GM18517 (cell line): ENCODE measurements at regions not wholly inside any gene's neighbourhood (a gene's known extent, or its start where the extent isn't known, plus 50 kb on each side); places are given as distances from the start of the nearest gene placed in this dataset.
A peak's percentile ranks its signal among the peaks of the same experiment; 100 is the strongest.
"Not testable (repeated sequence)": the region's sequence is repeated elsewhere in the genome, so short reads cannot be mapped to it uniquely, and the experiment has no call there.

Experiments
- ATAC-seq: cut with Tn5 transposase; IDR thresholded peaks from one replicate; pipeline ENCODE4 v1.9.1; 2021; ENCODE audit warnings: mild to moderate bottlenecking, moderate library complexity; ENCODE audit not compliant: unreplicated experiment

DNA sequence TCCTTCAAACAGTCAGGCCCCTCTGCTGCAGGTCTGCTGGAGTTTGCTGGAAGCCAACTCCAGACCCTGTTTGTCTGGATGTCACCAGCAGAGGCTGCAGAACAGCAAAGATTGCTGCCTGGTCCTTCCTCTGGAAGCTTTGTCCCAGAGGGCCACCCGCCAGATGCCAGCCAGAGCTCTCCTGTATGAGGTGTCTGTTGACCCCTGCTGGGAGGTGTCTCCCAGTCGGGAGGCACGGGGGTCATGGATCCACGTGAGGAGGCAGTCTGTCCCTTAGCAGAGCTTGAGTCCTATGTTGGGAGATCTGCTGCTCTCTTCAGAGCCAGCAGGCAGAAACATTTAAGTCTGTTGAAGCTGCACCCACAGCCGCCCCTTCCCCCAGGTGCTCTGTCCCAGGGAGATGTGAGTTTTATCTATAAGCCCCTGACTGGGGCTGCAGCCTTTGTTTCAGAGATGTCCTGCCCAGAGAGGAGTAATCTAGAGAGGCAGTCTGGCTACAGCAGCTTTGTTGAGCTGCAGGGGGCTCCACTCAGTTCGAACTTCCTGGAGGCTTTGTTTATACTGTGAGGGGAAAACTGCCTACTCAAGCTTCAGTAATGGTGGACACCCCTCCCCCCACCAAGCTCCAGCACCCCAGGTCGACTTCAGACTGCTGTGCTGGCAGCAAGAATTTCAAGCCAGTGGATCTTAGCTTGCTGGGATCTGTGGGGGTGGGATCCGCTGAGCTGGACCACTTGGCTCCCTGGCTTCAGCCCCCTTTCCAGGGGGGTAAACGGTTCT is 72.1 kb downstream of the OGFRL1 start:
- ATAC-seq: not testable (repeated sequence)

DNA sequence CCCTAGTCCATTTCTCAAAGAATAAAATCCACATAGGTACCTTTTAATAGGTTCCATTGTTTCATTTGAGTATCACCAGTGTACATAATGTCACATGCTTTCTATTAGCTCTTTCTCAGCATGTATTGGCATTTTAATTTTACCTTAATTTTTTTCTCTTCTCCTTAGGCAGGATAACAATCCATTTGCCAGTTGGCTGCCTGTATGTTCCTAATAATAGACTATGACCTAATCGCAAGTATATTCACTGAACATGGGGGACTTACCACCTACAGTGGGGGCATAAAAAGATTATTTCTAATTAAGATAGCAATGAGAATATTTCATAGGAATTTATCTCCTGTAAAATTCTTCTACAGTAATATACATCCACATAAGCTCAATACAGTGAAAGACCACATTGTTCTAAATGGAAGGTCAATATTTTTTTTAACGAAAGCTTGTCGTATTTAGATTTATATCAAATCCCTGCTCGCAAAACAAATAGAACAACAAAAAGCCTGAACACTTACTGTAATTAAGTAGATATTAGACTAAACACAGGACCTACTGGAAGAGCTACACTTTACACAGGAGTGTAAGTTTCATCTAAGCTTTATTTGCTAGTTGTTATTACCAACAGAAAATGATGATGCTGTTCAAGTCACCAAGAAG is 76.4 kb downstream of the OGFRL1 start:
- ATAC-seq: no peak

DNA sequence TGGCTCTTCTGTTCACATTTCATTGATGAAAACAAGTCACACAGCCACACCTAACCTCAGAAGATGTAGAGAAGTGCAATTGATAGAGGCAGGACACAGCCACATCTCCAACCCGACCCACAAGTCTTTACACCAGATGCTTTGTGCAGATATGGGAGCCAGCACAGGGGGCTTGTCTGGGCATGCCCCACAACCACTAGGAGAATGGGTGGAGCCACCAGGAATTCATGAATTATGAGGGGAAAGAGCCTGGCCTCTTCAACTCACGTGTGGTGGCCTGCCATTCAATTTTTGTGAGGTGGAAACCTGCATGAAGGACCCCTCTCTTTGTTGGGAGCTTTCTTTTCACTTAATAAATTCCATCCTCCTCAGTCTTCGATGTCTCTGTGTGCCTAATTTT is 79.1 kb downstream of the OGFRL1 start:
- no peak for ATAC-seq

DNA sequence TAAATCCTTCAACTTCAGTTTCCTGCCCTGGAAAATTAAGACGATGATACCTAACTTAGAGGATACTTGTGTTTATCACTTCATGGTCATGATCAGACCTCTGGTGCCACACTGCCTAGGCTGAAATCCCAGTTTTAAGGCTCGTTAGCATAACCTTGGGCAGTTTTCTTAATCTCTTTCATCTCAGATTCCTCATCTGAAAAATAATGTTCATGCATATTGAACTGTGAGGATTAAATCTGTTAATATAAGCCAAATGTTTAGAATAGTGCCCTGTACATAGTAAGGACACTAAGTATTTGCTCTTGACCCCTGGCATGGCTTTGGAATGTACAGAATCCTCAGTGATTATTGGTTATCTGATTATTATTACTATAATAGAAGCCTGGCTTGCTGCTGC is 79.7 kb downstream of the OGFRL1 start:
- ATAC-seq: no peak

DNA sequence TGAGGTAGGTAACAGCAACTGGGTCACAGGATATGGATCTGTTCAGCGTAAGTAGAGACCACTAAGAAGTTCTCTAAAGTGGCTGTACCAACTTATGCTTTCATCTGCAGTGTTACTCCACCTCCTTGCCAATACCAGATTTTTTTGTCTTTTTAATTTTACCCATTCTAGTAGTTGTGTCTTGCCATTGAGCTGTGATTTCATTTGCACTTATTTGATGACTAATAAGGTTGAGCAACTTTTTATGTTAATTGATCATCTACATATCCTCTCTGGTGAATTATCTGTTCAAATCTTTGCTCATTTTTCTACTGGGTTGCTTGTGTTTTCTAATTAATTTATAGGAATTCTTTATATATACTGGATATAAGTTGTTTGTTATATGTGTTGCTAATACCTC is 82.9 kb downstream of the OGFRL1 start:
- ATAC-seq: no peak

DNA sequence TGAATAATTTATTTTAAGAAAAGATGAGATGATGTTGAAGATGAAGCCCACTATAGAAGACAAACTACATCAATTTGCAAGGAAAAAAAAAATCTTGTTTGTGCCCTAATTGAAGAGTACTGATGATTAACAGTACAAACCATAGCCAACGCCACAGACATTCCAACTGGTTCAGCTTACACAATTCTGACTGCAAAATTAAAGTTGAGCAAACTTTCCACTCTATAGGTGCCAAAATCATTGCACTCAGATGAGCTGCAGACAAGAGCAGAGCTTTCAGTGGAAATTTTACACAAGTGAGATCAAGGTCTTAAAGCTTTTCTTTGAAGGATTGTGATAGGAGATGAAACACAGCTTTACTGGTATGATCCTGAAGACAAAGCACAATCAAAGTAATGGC is 85.3 kb downstream of the OGFRL1 start:
- ATAC-seq: no peak

DNA sequence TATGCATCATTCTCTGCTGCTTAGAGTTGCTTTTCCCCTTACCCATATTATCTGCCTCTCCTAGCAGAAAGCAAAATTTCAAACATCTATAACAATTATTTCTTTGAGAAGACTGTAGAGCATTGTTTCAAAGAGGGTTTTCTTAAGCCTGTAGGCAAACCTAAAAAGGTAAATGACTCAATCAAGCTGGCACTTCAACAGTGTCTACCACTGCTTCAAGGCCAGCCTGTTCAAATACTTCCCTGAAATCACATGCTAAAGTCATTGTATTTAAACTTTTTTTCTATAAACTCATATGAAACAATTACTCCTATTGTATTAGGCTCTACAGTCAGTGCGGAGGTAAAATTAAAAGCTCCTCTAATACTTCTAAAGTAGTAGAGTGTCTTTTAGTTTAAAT is 87.1 kb downstream of the OGFRL1 start:
- no peak for ATAC-seq

DNA sequence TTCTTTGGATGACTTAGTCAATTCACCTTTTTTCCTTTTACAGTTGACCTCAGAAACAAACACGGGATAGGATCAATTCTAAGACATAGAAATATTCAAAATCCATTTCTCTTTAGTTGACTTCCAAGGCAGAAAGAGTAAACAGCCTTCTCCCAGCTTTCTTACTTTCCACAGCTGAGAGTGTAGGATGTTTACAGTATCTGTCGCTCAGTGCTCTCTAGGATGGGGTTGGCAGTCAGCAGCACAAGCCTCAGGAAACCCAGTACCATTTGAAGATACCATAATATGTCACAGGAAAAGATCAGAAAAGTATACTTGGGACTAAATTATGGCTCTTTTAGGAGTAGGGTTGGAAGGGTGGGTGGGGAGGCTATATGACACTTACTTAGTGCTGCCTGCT is 88.2 kb downstream of the OGFRL1 start:
- no peak for ATAC-seq

DNA sequence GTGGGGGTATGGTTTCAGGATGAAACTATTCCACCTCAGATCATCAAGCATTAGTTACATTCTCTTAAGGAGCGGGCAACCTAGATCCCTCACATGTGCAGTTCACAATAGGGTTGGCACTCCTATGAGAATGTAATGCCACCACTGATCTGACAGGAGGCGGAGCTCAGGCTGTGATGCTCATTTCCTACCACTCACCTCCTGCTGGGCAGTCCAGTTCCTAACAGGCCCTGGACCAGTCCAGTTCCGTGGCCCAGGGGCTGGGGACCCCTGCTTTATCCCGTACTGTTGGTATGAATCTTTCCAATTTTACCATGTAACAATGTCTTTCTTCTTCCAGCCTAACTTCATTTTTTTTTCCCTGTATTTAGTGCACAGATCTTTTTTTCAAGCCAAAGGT is 94.9 kb downstream of the OGFRL1 start:
- no peak for ATAC-seq

DNA sequence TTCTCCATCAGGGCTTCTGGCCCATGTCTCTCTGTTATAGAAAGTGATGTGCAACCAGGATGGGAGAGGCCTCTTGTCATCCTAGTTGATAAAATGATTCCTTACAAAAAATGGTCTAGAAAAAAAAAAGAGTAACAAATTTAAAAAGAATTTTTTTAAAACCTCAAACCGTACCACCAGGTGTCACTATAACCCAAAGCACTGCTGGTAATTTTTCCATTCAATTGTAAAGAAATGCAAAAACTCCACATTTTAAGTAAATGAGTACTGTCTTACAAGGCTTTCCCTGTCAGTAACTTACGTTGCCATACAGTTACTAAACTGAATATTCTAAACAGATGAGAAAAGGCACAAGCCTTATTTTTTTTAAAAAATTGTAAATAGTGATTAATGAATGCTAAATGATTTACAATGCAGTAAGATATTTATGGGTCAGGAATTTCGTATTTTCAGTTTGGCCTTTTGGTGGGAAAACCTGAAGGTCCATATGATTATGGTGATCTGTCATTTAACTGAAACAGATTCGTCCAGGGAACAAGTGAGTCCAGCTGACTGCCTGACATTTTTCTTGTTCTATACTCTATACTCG is 95.4 kb downstream of the OGFRL1 start:
- ATAC-seq: no peak

DNA sequence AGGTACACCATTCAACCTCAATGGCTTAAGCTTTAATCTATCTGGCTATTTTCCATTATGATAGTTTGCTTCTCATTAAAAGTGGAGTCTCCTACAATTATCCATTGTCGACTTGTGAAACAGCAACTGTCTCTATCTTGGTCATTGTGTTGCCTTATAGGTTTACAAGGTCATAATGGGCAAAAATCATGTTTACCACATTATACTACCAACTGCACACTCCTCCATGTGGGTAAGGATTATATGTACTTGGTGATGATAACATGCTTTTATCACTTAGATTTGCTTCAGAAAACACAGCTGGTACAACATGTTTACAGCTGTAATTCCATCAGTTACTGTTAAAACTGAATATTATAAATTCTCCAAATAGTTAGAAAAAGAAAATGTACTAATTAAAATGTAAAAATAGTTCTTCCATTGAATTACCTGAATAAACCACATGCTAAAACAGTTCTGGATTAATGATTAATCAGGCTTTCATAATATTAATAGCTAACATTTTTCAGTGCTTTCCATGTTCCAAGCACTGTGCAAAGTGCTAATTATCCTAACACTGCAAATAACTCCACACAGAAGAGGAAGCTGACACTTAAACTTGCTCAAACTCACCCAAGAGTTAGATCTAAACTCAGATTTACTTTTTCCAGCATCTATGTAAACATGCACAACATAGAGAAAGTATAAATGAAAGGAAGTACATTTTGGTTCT is 96.7 kb downstream of the OGFRL1 start:
- ATAC-seq: no peak

DNA sequence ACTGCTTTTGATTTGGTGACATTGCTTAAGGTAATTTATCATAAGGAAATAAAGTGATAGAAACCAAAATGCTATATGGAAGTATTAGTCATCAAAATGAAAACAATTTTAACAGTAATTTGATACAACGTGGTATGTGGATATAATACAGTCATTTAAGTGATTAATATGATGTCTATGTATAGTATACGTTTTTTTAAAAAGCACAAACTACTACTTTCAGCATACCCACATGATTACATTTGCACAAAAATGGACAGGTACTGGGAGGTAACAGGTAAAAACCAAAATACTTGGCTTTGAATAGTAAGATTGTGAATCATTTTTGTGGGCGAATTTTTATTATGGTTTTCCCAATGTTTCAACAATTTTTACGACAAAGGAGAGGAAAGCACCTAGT is 97.6 kb downstream of the OGFRL1 start:
- ATAC-seq: no peak

DNA sequence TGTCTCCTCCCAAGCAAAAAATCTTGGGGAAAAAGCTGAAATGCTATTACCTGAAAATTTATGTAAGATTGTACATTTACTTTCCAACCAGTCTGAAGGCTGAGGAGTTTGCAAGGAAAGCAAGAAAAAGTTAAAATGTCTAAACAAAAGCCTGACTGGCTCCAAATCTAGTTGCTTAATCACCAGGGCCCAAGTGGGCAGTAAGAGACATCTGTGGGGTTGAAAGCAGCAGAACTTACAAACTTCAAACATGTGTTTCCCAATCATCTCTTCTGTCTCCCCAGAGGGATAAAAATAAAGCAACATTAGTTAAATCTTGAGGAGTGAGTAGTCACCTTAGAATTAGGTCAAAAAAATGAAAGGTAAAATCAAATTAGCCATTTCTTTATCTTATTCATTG is 98.6 kb downstream of the OGFRL1 start:
- ATAC-seq: no peak

DNA sequence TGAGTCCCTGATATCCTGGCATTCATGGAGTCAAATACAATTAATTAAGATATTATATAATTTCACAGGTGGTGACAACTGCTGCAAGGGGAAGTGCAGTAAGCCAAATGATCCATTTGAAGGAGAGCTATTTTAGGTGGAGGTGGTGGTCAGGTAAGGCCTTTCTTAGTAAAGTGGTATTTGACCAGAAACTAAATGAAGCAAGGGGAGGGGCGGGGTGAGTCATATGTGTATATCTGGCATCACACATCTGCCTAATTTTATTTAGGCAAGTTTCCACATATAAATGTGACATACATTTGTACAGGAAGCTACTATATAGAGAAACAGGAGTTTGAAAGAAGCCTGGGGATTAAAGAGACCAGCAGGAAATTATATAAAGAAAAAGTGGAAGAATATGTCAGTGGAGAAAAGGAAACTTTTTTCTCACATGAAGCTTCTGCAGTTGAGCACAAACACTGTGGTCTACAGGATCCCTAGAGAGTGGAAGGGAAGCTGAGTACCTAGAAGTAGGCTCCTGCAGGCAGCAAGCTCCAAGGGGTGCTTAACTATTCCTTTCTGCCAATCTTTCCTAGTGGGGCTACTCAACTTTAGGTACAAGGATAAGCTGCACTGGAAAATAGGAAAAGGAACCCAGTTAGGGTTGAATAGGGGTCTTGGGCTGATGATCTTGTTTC is 99.6 kb downstream of the OGFRL1 start:
- peak; percentile 68 for ATAC-seq

DNA sequence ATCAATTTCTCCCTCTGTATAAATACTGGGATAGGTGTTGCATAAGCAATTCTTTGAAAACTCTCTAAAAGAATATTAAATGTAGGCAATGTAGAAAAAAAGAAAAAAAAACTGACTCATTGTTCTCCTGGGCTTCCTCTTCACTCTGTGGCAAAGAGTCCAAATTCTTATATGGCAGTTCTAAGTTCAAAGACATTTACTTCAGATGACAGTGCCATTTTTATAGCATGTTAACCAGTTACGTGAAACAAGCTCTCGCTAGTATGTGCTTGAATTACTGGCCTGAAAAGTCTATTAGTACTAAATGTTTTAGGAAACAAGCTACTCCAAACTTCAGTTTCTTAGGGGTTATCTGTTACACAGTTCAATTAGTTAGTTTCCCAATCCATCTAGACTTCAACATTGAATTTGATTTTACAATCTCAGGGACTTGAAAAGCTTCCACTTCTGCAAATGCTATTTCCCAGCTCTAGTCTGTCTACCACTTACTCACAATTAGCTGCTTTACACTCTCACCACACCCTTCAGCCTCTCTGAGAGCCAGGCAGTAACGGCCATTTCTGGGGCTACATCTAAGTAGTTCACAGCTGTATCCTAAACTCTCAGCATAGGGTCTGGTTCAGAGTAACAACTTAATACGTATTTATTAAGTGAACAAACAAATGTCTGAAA is 100.4 kb downstream of the OGFRL1 start:
- no peak for ATAC-seq

DNA sequence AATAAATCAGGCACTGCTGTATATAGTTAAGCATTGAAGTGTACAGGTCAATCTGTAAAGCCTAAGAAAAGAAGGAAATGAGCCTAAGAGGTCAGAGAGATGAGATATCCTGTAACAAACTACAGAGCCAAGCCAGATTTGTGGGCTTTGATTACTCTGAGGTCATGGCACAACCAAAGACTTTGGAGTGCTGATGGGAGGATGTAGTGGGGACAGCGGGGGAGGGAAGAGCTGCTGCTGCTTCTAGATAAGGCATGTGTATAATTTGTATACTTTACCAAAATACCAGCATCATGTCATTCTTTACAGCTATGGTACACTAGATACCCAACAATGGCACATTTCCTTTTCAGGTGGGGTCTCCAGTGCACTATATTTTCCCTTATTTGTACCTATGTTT is 102.5 kb downstream of the OGFRL1 start:
- ATAC-seq: no peak

DNA sequence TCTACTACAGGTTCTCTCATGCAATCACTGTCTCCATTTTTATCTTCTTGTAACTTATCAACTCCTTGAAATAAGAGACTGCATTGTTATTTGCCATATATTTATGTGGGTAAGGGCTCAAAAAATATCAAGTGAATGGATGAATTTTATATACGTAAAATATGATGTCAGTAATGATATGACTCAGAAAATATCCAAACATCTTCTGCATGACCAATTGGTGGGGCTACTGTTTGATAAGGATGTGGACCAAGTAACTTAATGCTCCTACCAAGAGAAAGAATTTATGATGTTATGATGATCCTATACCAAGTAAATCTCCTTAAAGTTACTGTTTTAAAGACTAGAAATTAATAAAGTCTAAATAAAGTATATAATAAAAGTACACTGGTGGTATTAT is 103.7 kb downstream of the OGFRL1 start:
- ATAC-seq: no peak

DNA sequence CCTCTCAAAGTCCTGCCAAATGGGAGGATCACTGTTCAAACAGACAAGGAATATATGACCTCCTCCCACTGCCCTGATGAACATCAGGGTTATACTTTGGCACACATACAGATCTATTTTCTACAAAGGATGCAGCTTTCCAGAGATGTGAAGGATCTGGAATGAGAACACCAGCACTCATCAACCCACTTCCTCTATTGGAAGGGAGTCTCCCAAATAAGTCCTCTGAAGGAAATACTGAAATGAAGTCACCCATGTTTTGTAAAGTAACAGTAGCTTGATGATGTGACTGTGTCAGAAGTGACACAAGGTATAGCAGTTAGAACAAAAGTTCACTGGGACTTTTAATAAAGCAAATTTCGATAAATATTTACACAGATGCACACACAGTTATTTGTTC is 104.9 kb downstream of the OGFRL1 start:
- ATAC-seq: no peak

DNA sequence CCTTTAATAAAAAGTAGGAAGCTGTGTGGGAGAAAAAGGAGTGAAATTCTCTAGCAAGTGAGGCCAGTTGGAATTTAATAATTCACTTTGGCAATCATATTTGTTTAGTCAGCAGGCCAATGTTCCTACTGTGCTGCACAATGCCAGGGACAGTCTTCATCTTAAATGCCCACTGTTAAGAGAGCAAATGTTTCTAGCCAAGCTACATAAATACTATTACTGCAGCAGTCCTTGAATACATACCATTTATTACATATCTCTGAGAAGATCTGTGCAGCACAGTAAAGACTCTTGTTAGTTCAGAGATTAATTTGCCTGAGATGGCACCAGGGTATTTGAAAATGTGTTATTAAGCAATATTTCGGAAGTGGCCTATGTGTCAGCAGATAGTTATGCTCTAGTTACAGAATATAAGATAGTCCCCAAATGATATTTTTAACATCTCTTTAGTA is 105.4 kb downstream of the OGFRL1 start:
- no peak for ATAC-seq

DNA sequence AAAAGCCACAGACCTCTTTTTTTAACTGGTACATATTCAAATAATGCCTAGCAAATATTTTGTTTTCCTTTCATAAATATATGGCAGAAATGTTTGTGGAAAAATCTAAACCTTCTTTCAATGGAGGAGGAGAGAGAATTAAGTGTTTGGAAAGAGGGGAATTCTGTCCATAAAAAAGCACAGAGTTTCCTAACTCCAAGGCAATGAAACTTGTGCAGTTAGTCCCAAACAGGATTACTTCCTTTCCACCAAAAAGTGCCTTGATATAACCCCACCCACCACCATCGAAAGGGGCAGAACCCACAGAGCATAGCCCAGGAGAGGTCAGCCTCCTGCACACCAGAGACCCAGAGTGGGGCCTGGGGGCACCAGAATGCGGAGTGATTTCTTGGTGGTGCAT is 106.3 kb downstream of the OGFRL1 start:
- ATAC-seq: no peak
